Esophagus squamous epithelium (tissue), 4 donors: ENCODE measurements at regions not wholly inside any gene's neighbourhood (a gene's known extent, or its start where the extent isn't known, plus 50 kb on each side); places are given as distances from the start of the nearest gene placed in this dataset.

Source experiments
- POLR2A ChIP-seq, 4 donors: fragments of 450-650 bp; IDR thresholded peaks; one replicate each; pipeline ENCODE4 v1.6.1; 2017; ENCODE audit warnings: antibody characterized with exemption in 4 of 4, mild to moderate bottlenecking in 4 of 4, moderate library complexity in 3 of 4
- TF ChIP-seq, protein P1 (sequence below), 6 experiments: fragments of 450-650 bp in 4 of 6; fragments of 200-600 bp in 2 of 6; sonication (generic) in 2 of 6; IDR thresholded peaks; one replicate each; pipeline ENCODE4 v1.5.1; 2016 to 2019; ENCODE audit warnings: antibody characterized with exemption in 6 of 6, mild to moderate bottlenecking in 4 of 6, moderate library complexity in 4 of 6

DNA sequence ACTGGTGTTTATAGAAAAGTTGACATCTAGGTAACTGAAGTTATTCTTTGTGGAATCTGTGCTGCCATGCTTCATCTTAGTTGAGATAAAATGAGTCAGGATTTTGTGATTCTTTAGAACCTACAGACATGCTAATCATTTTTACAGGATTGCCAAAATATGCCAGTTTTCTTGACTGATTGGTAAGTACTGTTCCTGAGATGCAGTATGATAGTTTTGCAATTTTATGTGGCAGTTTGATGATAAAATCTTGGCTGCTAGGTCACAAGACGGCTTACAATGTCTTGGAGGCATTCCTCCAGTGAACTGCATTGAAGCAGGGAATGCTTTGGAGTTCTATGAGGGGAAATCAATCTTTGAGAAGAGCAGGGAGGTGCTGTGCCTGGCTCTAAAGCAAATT, 104.4 kb upstream of the ESX1 start:
- TF ChIP-seq, protein P1, sequence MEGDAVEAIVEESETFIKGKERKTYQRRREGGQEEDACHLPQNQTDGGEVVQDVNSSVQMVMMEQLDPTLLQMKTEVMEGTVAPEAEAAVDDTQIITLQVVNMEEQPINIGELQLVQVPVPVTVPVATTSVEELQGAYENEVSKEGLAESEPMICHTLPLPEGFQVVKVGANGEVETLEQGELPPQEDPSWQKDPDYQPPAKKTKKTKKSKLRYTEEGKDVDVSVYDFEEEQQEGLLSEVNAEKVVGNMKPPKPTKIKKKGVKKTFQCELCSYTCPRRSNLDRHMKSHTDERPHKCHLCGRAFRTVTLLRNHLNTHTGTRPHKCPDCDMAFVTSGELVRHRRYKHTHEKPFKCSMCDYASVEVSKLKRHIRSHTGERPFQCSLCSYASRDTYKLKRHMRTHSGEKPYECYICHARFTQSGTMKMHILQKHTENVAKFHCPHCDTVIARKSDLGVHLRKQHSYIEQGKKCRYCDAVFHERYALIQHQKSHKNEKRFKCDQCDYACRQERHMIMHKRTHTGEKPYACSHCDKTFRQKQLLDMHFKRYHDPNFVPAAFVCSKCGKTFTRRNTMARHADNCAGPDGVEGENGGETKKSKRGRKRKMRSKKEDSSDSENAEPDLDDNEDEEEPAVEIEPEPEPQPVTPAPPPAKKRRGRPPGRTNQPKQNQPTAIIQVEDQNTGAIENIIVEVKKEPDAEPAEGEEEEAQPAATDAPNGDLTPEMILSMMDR (IDR thresholded peaks at IDR 0.05) = no peak
- TF ChIP-seq POLR2A (IDR thresholded peaks at IDR 0.05) = no peak
